H1 (cell line): ENCODE measurements at regions not wholly inside any gene's neighbourhood (a gene's known extent, or its start where the extent isn't known, plus 50 kb on each side); places are given as distances from the start of the nearest gene placed in this dataset.

ENCODE experiments used
- CTCF ChIA-PET: fragments of 300-600 bp; sonication (Branson Sonifier 250); formaldehyde crosslinking; loops from one replicate; lab custom pipeline; 2021; ENCODE audit not compliant: partially characterized antibody; lab: Charles Lee
- POLR2A ChIA-PET: fragments of 300-600 bp; sonication (Branson Sonifier 250); formaldehyde crosslinking; loops from one replicate; lab custom pipeline; 2021; ENCODE audit warnings: inconsistent platforms; ENCODE audit not compliant: partially characterized antibody; lab: Charles Lee
- DNase-seq, 2 experiments: peaks; one replicate each; pipeline versions ENCODE4 v3.0.0 to v3.0.0-alpha.2; 2010 to 2022; ENCODE audit warnings: low spot score in 2 of 2, low read depth in 1 of 2, mixed read lengths in 1 of 2
- FAIRE-seq: peaks from 2 replicates; lab custom pipeline; 2011; peaks lifted over from hg19 to GRCh38; lab: Jason Lieb, UNC
- H2AFZ ChIP-seq: 2 replicates; pipeline ENCODE4 v1.8.1; 2012; ENCODE audit warnings: low read length, inconsistent platforms
- H2AK5ac ChIP-seq: 2 replicates; pipeline ENCODE4 v1.6.1; 2013; ENCODE audit warnings: low read depth, low read length
- H2BK120ac ChIP-seq: replicated peaks from 2 replicates; pipeline ENCODE3; 2013; ENCODE audit warnings: low read depth, low read length, inconsistent platforms
- H2BK12ac ChIP-seq: 2 replicates; pipeline ENCODE4 v1.6.1; 2013; ENCODE audit warnings: low read depth, low read length
- H2BK15ac ChIP-seq: 2 replicates; pipeline ENCODE4 v1.6.1; 2013; ENCODE audit warnings: low read length
- H2BK20ac ChIP-seq: 2 replicates; pipeline ENCODE4 v1.6.1; 2013; ENCODE audit warnings: low read length
- H2BK5ac ChIP-seq: 2 replicates; pipeline ENCODE4 v1.6.1; 2013; ENCODE audit warnings: low read depth, low read length
- H3K14ac ChIP-seq: 2 replicates; pipeline ENCODE4 v1.6.1; 2013; ENCODE audit warnings: inconsistent platforms; ENCODE audit not compliant: insufficient read length
- H3K18ac ChIP-seq: 2 replicates; pipeline ENCODE4 v1.6.1; 2013; ENCODE audit warnings: low read length; ENCODE audit errors: extremely low read depth
- H3K23ac ChIP-seq: 2 replicates; pipeline ENCODE4 v1.6.1; 2013; ENCODE audit warnings: inconsistent platforms; ENCODE audit not compliant: insufficient read length
- H3K23me2 ChIP-seq: 2 replicates; pipeline ENCODE4 v1.6.1; 2013; ENCODE audit warnings: low read depth, low read length
- H3K27ac ChIP-seq: 2 replicates; pipeline ENCODE4 v1.6.1; 2011; ENCODE audit warnings: low read depth, low read length, inconsistent platforms
- H3K27me3 ChIP-seq, 4 experiments: replicated peaks in 1 of 4; 1 replicate in 1 of 4; 2 replicates in 3 of 4; pipeline versions ENCODE4 v1.6.1 to v1.8.1; 2011 to 2013; ENCODE audit warnings: low read length in 3 of 4, mild to moderate bottlenecking in 3 of 4, inconsistent platforms in 2 of 4, mixed read lengths in 2 of 4, moderate library complexity in 1 of 4; ENCODE audit not compliant: control insufficient read depth in 3 of 4, insufficient read depth in 3 of 4; ENCODE audit errors: extremely low read depth in 1 of 4
- H3K36me3 ChIP-seq, 4 experiments: 2 replicates each; pipeline versions ENCODE4 v1.6.1 to v1.8.1; 2011 to 2013; ENCODE audit warnings: mild to moderate bottlenecking in 4 of 4, low read length in 3 of 4, moderate library complexity in 2 of 4, control low read depth in 1 of 4, inconsistent platforms in 1 of 4; ENCODE audit not compliant: insufficient read depth in 4 of 4, control insufficient read depth in 2 of 4
- H3K4ac ChIP-seq: replicated peaks from 2 replicates; pipeline ENCODE3; 2013; ENCODE audit warnings: low read length, low read depth, mixed read lengths, inconsistent platforms; ENCODE audit not compliant: insufficient read length
- H3K4me1 ChIP-seq, 4 experiments: replicated peaks in 1 of 4; 1 replicate in 1 of 4; 2 replicates in 3 of 4; pipeline versions ENCODE4 v1.6.1 to v1.8.1; 2011 to 2013; ENCODE audit warnings: low read length in 3 of 4, inconsistent platforms in 2 of 4, mixed read lengths in 1 of 4; ENCODE audit not compliant: insufficient read depth in 4 of 4, control insufficient read depth in 3 of 4
- H3K4me2 ChIP-seq, 2 experiments: 2 replicates each; pipeline versions ENCODE4 v1.6.1 to v1.8.1; 2011 to 2013; ENCODE audit warnings: low read depth in 2 of 2, low read length in 2 of 2, control low read depth in 1 of 2, inconsistent platforms in 1 of 2, mild to moderate bottlenecking in 1 of 2; ENCODE audit not compliant: insufficient read depth in 1 of 2
- H3K4me3 ChIP-seq, 4 experiments: fragments of 200-600, 300-600 bp in 1 of 4; sonication (generic), shearing (Covaris generic), sonication (Bioruptor Twin) in 1 of 4; 2 replicates each; pipeline versions ENCODE4 v1.5.1 to v1.8.1; 2011 to 2016; ENCODE audit warnings: low read length in 4 of 4, low read depth in 3 of 4, control low read depth in 2 of 4, inconsistent platforms in 2 of 4, mild to moderate bottlenecking in 2 of 4, mixed read lengths in 1 of 4, moderate library complexity in 1 of 4; ENCODE audit not compliant: insufficient read depth in 2 of 4; ENCODE audit errors: extremely low read depth in 1 of 4
- H3K56ac ChIP-seq: replicated peaks from 2 replicates; pipeline ENCODE3; 2013; ENCODE audit warnings: low read depth, mild to moderate bottlenecking, mixed read lengths, low read length, inconsistent platforms; ENCODE audit not compliant: insufficient read length
- H3K79me1 ChIP-seq: 2 replicates; pipeline ENCODE4 v1.6.1; 2013; ENCODE audit warnings: low read depth, low read length, control low read depth
- H3K79me2 ChIP-seq, 2 experiments: 2 replicates each; pipeline versions ENCODE4 v1.6.1 to v1.8.1; 2012 to 2013; ENCODE audit warnings: low read length in 2 of 2, mild to moderate bottlenecking in 2 of 2, inconsistent platforms in 1 of 2; ENCODE audit not compliant: insufficient read depth in 2 of 2, control insufficient read depth in 1 of 2
- H3K9ac ChIP-seq, 4 experiments: replicated peaks in 1 of 4; 1 replicate in 1 of 4; 2 replicates in 3 of 4; pipeline versions ENCODE4 v1.6.1 to v1.8.1; 2011 to 2013; ENCODE audit warnings: low read depth in 3 of 4, low read length in 3 of 4, control low read depth in 2 of 4, mild to moderate bottlenecking in 2 of 4, moderate library complexity in 2 of 4, inconsistent platforms in 1 of 4; ENCODE audit errors: extremely low read depth in 1 of 4
- H3K9me3 ChIP-seq, 2 experiments: 2 replicates each; pipeline versions ENCODE4 v1.6.1 to v1.8.1; 2012 to 2013; ENCODE audit warnings: mild to moderate bottlenecking in 2 of 2, moderate library complexity in 2 of 2, control low read depth in 1 of 2, inconsistent platforms in 1 of 2, low read depth in 1 of 2, low read length in 1 of 2, mixed read lengths in 1 of 2; ENCODE audit not compliant: insufficient read depth in 2 of 2
- H4K20me1 ChIP-seq, 2 experiments: replicated peaks in 1 of 2; 2 replicates each; pipeline versions ENCODE3 to v1.8.1; 2011 to 2013; ENCODE audit warnings: inconsistent platforms in 2 of 2, low read length in 2 of 2, mild to moderate bottlenecking in 1 of 2; ENCODE audit not compliant: insufficient read depth in 2 of 2, control insufficient read depth in 1 of 2
- H4K5ac ChIP-seq: 2 replicates; pipeline ENCODE4 v1.6.1; 2013; ENCODE audit warnings: low read length, low read depth, mixed read lengths, inconsistent platforms; ENCODE audit not compliant: insufficient read length
- H4K8ac ChIP-seq: 2 replicates; pipeline ENCODE4 v1.8.0; 2013; ENCODE audit warnings: mild to moderate bottlenecking, moderate library complexity, low read length, inconsistent platforms; ENCODE audit not compliant: insufficient read depth; ENCODE audit errors: extremely low read depth
- H4K91ac ChIP-seq: replicated peaks from 2 replicates; pipeline ENCODE3; 2013; ENCODE audit warnings: low read length, mixed read lengths, inconsistent platforms; ENCODE audit not compliant: insufficient read length
- BRCA1 ChIP-seq: IDR thresholded peaks from 2 replicates; pipeline ENCODE4 v1.6.1; 2012; ENCODE audit warnings: low read depth, low read length, improper control_type of control experiment
- EP300 ChIP-seq, 2 experiments: IDR thresholded peaks; 1 replicate in 1 of 2; 2 replicates in 1 of 2; pipeline ENCODE4 v1.6.1; 2011 to 2012; ENCODE audit warnings: low read depth in 2 of 2, low read length in 2 of 2, mild to moderate bottlenecking in 2 of 2, borderline replicate concordance in 1 of 2, inconsistent platforms in 1 of 2, moderate library complexity in 1 of 2
- SIN3A ChIP-seq, 2 experiments: IDR thresholded peaks in 1 of 2; conservative IDR thresholded peaks in 1 of 2; 2 replicates each; pipeline ENCODE4 v1.6.1; 2011 to 2012; ENCODE audit warnings: low read length in 2 of 2, improper control_type of control experiment in 1 of 2, low read depth in 1 of 2, mild to moderate bottlenecking in 1 of 2

GRCh38 chr3:189547448-189547847, 83.7 kb upstream of the TP63 start:
- CTCF ChIA-PET: no interaction called here
- Histone ChIP-seq H3K4me2 (no peak overlapping the region), H2BK5ac (no peak overlapping the region), H2AK5ac (no peak overlapping the region), H3K56ac (no peak overlapping the region), H2BK12ac (no peak overlapping the region), H3K4ac (no peak overlapping the region), H3K4me3 (no peak overlapping the region), H3K18ac (no peak overlapping the region)
- TF ChIP-seq BRCA1: no peak
- TF ChIP-seq EP300 (IDR thresholded peaks at IDR 0.05; ENCODE audit: borderline replicate concordance in 1 of 2, low read depth in 2 of 2, low read length in 2 of 2): no peak
- no peak for TF ChIP-seq SIN3A (conservative IDR thresholded peaks at IDR 0.05 in 1 of 2, IDR thresholded peaks at IDR 0.05 in 1 of 2; ENCODE audit: low read depth in 1 of 2, low read length in 2 of 2)
- TF ChIP-seq, all 59 proteins: peak for 0
- H4K5ac ChIP-seq: no peak overlapping the region
- H3K79me2 ChIP-seq: no peaks in the 10 kb centered on the region
- POLR2A ChIA-PET: interaction anchor here (0.6 kb wide), 1 partner anchor 10 kb away, joined by 3 read pairs; no protein-coding TSS in a partner anchor
- FAIRE-seq: no peak
- H3K23me2 ChIP-seq: no peaks in the 10 kb centered on the region
- no peaks in the 10 kb centered on the region for H3K36me3 ChIP-seq
- H3K79me1 ChIP-seq: no peaks in the 10 kb centered on the region
- no peak overlapping the region for H3K23ac ChIP-seq
- no peaks in the 10 kb centered on the region for H3K9me3 ChIP-seq
- DNase-seq: no peak
- H4K91ac ChIP-seq: no peak overlapping the region
- H2BK120ac ChIP-seq: no peak overlapping the region
- H3K4me1 ChIP-seq: no peaks in the 10 kb centered on the region
- H3K14ac ChIP-seq: no peak overlapping the region
- no peak overlapping the region for H2BK20ac ChIP-seq
- H3K27me3 ChIP-seq: no peaks in the 10 kb centered on the region
- H4K20me1 ChIP-seq: no peaks in the 10 kb centered on the region
- H2BK15ac ChIP-seq: no peak overlapping the region
- no peak overlapping the region for H2AFZ ChIP-seq
- no peak overlapping the region for H3K27ac ChIP-seq
- no peak overlapping the region for H3K9ac ChIP-seq
- no peak overlapping the region for H4K8ac ChIP-seq
